HG02938 (cell line): ENCODE measurements at regions not wholly inside any gene's neighbourhood (a gene's known extent, or its start where the extent isn't known, plus 50 kb on each side); places are given as distances from the start of the nearest gene placed in this dataset.
"Not testable (repeated sequence)": the region's sequence is repeated elsewhere in the genome, so short reads cannot be mapped to it uniquely, and the experiment has no call there.

Experiments
- ATAC-seq: cut with Tn5 transposase; IDR thresholded peaks from one replicate; pipeline ENCODE4 v1.9.1; 2021; ENCODE audit warnings: mild to moderate bottlenecking, moderate library complexity; ENCODE audit not compliant: unreplicated experiment

- no peak for ATAC-seq
These were observed 90.4 kb downstream of the DLL1 start for GRCh38 chr6:170200458-170200891.

- ATAC-seq = no peak
These were observed 91.2 kb downstream of the DLL1 start for GRCh38 chr6:170199716-170200115.

- no peak for ATAC-seq
These were observed 92.6 kb downstream of the DLL1 start for GRCh38 chr6:170198298-170198697.

DNA sequence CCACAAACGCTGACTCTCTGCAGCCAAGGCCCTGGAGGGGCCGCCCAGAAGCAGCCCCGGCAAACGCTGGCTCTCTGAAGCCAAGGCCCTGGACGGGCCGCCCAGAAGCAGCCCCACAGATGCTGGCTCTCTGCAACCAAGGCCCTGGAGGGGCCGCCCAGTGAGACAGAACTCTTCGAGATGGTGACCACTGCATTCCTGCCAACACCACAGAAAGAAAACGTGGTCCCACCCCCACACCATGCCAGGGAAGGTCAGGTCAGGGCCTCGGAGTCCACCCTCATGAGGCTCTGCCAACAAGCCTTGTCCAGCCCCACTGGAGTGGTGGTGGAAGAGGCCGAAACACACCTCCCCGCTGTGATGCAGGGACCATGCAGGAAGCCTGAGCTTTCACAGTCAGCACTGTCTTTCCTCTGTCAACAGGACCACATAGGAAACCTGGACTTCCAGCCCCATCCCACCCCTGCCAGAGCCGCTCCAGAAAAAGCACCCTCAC lies 97.5 kb downstream of the DLL1 start:
- no peak for ATAC-seq

DNA sequence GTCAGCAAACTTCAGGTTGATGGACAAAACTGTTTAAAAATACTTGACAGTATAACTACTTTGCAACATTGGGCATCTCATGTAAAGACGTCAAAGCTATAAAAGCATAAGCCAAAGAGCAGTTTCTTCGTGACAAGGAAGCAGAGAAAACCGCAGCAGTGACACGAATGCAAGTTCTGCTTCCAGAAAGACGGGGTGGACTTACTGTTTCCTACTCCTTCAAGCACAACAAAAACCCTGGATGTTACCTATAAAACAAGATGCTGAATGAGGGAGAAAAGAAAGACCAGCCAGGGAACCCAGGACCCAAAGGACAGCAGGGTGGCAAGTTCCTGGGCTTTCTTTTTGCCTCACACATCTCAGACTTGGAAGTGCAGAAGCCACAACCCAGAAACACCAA lies 98.0 kb downstream of the DLL1 start:
- no peak for ATAC-seq

- ATAC-seq = not testable (repeated sequence)
These were observed 98.8 kb downstream of the DLL1 start for GRCh38 chr6:170192101-170192500.

GRCh38 chr6:170190046-170190445 lies 100.8 kb downstream of the DLL1 start:
- no peak for ATAC-seq

GRCh38 chr6:170189236-170189635 lies 101.6 kb downstream of the DLL1 start:
- ATAC-seq = no peak

DNA sequence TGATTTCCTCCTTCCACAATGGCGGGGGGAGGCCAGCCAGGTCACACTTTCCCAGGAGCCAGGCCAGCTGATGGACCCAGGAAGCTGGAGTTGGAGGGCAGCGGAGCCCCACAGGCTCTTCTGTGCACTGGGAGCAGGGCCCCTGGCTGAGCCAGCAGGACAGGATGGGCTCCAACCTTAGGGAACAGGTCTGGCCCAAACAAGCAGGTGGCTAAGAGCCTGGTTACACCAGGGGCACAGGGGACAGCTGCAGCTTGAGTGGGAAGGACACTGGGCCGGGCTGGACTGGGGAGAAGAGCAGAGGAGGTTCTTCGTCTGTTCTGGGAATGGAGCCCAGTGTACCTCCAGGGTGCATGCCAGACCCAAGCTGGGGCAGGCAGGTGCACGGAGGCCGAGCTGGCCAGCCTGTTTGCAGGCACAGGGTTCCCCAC lies 102.3 kb downstream of the DLL1 start:
- no peak for ATAC-seq

- no peak for ATAC-seq
These were observed 103.0 kb downstream of the DLL1 start for GRCh38 chr6:170187669-170188566.

- ATAC-seq = no peak
These were observed 103.8 kb downstream of the DLL1 start for GRCh38 chr6:170186941-170187668.

DNA sequence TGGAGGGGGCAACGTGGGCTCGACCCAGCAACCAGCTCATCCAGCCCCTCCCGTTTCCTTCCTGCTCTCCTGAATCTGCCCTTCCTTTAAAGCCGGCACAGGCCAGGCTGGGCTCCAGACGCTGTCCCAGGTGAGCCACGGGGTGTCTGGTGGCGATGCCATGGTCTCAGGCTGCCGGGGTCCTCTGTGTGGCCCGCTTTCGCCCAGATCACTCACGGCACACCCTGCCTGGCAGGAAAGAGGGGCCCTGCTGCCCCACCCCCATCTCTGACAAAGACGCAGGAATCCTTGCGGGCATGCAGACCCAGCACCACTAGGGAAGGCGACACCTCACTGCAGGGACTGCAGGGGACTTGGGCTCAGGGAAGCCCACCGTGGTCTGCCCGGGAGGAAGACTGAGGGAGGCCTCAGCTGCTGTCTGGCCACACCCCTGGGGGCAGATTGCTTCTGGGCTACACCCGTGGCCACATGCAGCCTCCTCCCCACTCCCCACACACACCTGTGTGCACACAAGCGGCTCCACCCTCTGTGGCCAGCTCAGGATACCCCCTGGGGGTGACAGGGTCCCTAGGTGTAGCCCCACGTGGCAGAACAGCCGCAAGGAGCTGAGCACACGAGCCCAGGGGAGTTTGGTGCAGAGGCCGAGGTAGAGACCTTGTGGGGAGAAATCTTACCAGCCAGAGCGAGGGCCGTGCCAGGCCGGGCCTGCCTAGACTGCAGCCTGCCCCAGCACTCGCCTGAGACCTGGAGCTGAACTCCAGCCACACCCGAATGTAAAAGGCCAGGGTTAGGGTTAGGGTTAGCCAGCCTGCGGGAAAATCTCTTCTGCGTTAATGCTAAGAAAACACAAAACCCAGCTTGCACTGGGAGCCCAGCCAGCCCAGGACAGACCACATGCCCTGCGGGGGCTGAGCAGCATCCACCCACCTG lies 104.6 kb downstream of the DLL1 start:
- no peak for ATAC-seq

- no peak for ATAC-seq
These were observed 105.5 kb downstream of the DLL1 start for GRCh38 chr6:170185175-170185978.

GRCh38 chr6:170184316-170184715 lies 106.6 kb downstream of the DLL1 start:
- no peak for ATAC-seq

- ATAC-seq = no peak
These were observed 107.4 kb downstream of the DLL1 start for GRCh38 chr6:170183521-170183920.

GRCh38 chr6:170182781-170183120 lies 108.1 kb downstream of the DLL1 start:
- no peak for ATAC-seq

DNA sequence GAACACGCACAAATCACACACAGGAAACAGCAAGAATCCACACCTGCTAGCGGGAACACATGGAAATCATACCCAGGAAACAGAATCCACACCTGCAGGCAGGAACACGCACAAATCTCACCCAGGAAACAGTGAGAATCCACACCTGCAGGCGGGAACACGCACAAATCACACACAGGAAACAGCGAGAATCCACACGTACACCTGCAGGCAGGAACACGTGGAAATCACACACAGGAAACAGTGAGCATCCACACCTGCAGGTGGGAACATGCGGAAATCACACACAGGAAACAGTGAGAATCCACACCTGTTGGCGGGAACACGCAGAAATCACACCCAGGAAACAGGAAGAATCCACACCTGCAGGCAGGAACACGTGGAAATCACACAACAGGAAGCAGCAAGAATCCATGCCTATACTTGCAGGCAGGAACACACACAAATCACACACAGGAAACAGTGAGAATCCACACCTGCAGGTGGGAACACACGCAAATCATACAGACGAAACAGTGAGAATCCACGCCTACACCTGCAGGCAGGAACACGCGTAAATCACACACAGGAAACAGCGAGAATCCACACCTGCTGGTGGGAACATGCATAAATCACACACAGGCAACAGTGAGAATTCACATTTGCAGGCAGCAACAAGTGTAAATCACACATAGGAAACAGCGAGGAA lies 108.6 kb downstream of the DLL1 start:
- no peak for ATAC-seq

DNA sequence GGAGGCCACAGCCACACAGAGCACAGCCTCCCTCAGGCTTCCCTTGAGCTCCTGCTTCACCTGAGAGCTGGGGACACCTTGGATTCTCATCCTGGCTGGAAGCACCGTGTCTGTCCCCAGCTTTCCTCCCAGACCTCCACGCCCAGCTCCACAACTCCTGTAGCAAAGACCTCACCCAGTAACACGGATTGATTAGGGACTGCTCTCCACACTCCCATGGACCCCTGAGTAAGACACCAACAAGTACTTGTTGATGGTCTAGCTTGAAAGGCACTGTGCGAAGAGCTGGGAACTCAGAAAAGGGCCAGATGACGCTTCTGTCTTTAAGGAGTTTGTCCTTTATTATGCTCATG lies 109.6 kb downstream of the DLL1 start:
- ATAC-seq = no peak

DNA sequence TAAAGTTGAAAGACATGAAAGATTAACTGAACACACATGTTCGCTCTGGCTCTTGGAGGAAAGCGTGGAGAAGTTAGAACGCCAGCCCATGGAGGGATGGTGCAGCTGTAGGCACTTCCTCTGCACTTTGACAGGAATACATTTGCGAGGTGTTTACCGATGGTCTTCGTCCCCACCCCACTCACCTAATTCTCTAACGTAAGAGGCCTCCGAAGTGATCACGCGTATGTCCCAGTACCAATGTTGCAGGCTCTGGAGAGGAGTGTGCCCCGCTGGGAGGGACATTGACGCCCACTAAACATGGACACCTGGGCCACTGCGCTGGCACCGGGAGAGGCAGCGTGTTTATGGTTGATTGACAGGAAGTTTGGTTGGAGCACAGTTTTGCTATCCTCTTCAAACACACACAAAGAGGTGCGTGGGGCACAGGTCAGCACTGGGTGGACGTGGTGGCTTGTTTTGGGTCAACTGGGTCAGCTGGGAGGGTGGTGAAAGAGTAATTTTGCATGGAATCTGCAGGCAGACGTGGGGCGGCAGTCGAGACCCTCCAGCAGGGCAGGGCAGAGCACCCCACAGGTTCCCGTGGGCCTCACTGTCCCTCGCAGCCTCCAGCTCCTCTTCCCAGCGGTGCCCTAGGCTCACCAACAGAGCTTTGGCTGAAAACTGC lies 110.1 kb downstream of the DLL1 start:
- no peak for ATAC-seq
